Breast epithelium (tissue), 4 donors: ENCODE measurements at regions not wholly inside any gene's neighbourhood (a gene's known extent, or its start where the extent isn't known, plus 50 kb on each side); places are given as distances from the start of the nearest gene placed in this dataset.

Experiments used
- DNase-seq, 2 donors: peaks; one replicate each; pipeline ENCODE4 v3.0.0-alpha.2; 2019; ENCODE audit warnings: low spot score in 2 of 2
- H3K27ac ChIP-seq, 2 donors: fragments of 200-600 bp; sonication (generic) in 1 of 2; one replicate each; pipeline ENCODE4 v1.5.1; 2016 to 2019; ENCODE audit warnings: mild to moderate bottlenecking in 1 of 2
- H3K27me3 ChIP-seq, 2 donors: fragments of 200-600 bp; sonication (generic) in 1 of 2; one replicate each; pipeline versions ENCODE4 v1.5.1 to v1.6.0; 2017 to 2019; ENCODE audit warnings: control low read depth in 1 of 2, mild to moderate bottlenecking in 1 of 2
- H3K36me3 ChIP-seq: fragments of 200-600 bp; one replicate; pipeline ENCODE4 v1.5.1; 2019
- H3K4me1 ChIP-seq, 2 donors: fragments of 200-600 bp; sonication (generic); one replicate each; pipeline ENCODE4 v1.5.1; 2016 to 2019; ENCODE audit warnings: control low read depth in 1 of 2
- H3K4me3 ChIP-seq, 3 donors: fragments of 200-600 bp; sonication (generic); 1 replicate in 2 of 3; 2 replicates in 1 of 3; pipeline ENCODE4 v1.5.1; 2016 to 2019; ENCODE audit warnings: mild to moderate bottlenecking in 3 of 3, moderate library complexity in 2 of 3
- H3K9me3 ChIP-seq, 2 donors: fragments of 200-600 bp; sonication (generic) in 1 of 2; one replicate each; pipeline ENCODE4 v1.5.1; 2016 to 2019; ENCODE audit warnings: control low read depth in 1 of 2
- CTCF ChIP-seq, 3 donors: fragments of 450-650 bp; IDR thresholded peaks; one replicate each; pipeline ENCODE4 v1.5.1; 2016 to 2017; ENCODE audit warnings: antibody characterized with exemption in 3 of 3, mild to moderate bottlenecking in 3 of 3, moderate library complexity in 3 of 3
- POLR2A ChIP-seq: fragments of 450-650 bp; IDR thresholded peaks from one replicate; pipeline ENCODE4 v1.6.1; 2016; ENCODE audit warnings: antibody characterized with exemption, mild to moderate bottlenecking, moderate library complexity
- POLR2AphosphoS5 ChIP-seq, 3 donors: sonication (generic); formaldehyde crosslinking; IDR thresholded peaks; one replicate each; pipeline ENCODE4 v1.6.1; 2017; ENCODE audit warnings: antibody characterized with exemption in 3 of 3
- intact Hi-C: fragments of 100-400 bp; cut with DNase I; formaldehyde crosslinking; loops from one replicate; pipeline ENCODE4 v1.15.1; 2023; ENCODE audit warnings: low total_unique reads

GRCh38 chr4:29972121-29972520 is 748.0 kb upstream of the PCDH7 start:
- Histone ChIP-seq H3K27ac (no peak overlapping the region), H3K4me1 (no peaks in the 10 kb centered on the region), H3K4me3 (no peak overlapping the region), H3K9me3 (no peaks in the 10 kb centered on the region), H3K27me3 (no peaks in the 10 kb centered on the region), H3K36me3 (no peaks in the 10 kb centered on the region)
- intact Hi-C loops, result no loop called here
- TF ChIP-seq POLR2AphosphoS5 (IDR thresholded peaks at IDR 0.05), result no peak
- TF ChIP-seq POLR2A, result no peak
- TF ChIP-seq CTCF (IDR thresholded peaks at IDR 0.05), result no peak
- DNase-seq, result no peak

GRCh38 chr4:29983890-29984289 is 736.3 kb upstream of the PCDH7 start:
- Histone ChIP-seq H3K27ac (no peak overlapping the region), H3K36me3 (no peaks in the 10 kb centered on the region), H3K4me3 (no peak overlapping the region), H3K4me1 (no peaks in the 10 kb centered on the region), H3K27me3 (no peaks in the 10 kb centered on the region), H3K9me3 (no peaks in the 10 kb centered on the region)
- DNase-seq, result no peak
- intact Hi-C loops, result no loop called here
- TF ChIP-seq POLR2A (no peak), CTCF (IDR thresholded peaks at IDR 0.05) (no peak)

- H3K27me3 ChIP-seq, result no peaks in the 10 kb centered on the region
- no peak overlapping the region for H3K4me3 ChIP-seq
- no peaks in the 10 kb centered on the region for H3K9me3 ChIP-seq
- no peaks in the 10 kb centered on the region for H3K36me3 ChIP-seq
- no peaks in the 10 kb centered on the region for H3K4me1 ChIP-seq
- no peak for DNase-seq
- H3K27ac ChIP-seq, result no peak overlapping the region
- TF ChIP-seq POLR2A (no peak), CTCF (IDR thresholded peaks at IDR 0.05) (no peak), POLR2AphosphoS5 (IDR thresholded peaks at IDR 0.05) (no peak)
- intact Hi-C loops, result no loop called here
These were observed 718.5 kb upstream of the PCDH7 start for GRCh38 chr4:30001628-30002027.

GRCh38 chr4:30002341-30002740 is 717.8 kb upstream of the PCDH7 start:
- Histone ChIP-seq H3K36me3 (no peaks in the 10 kb centered on the region), H3K4me3 (no peak overlapping the region), H3K4me1 (no peaks in the 10 kb centered on the region), H3K9me3 (no peaks in the 10 kb centered on the region), H3K27ac (no peak overlapping the region), H3K27me3 (no peaks in the 10 kb centered on the region)
- no peak for DNase-seq
- intact Hi-C loops, result no loop called here
- no peak for TF ChIP-seq POLR2AphosphoS5 (IDR thresholded peaks at IDR 0.05)
- TF ChIP-seq POLR2A, result no peak
- no peak for TF ChIP-seq CTCF (IDR thresholded peaks at IDR 0.05)

GRCh38 chr4:30005995-30006394 is 714.2 kb upstream of the PCDH7 start:
- Histone ChIP-seq H3K36me3 (no peaks in the 10 kb centered on the region), H3K27me3 (no peaks in the 10 kb centered on the region)

More at GRCh38 chr4:30005995-30006394, 714.2 kb upstream of the PCDH7 start:
- no peak overlapping the region for H3K4me3 ChIP-seq
- H3K4me1 ChIP-seq, result no peaks in the 10 kb centered on the region
- H3K27ac ChIP-seq, result no peak overlapping the region
- intact Hi-C loops, result no loop called here
- peaks cover 0 to 1% of the 10 kb centered on the region in 2 donors for H3K9me3 ChIP-seq
- DNase-seq, result no peak
- TF ChIP-seq POLR2AphosphoS5 (IDR thresholded peaks at IDR 0.05) (no peak), CTCF (IDR thresholded peaks at IDR 0.05) (no peak), POLR2A (no peak)
